SK-N-SH (cell line): ENCODE measurements at regions not wholly inside any gene's neighbourhood (a gene's known extent, or its start where the extent isn't known, plus 50 kb on each side); places are given as distances from the start of the nearest gene placed in this dataset.

ENCODE experiments used
- CTCF ChIA-PET: fragments of 300-600, 350-600 bp; formaldehyde crosslinking; extraction: SDS; loops from one replicate; lab custom pipeline; 2021; lab: Yijun Ruan, JAX
- POLR2A ChIA-PET: fragments of 350-600 bp; sonication (Branson Sonifier 250); formaldehyde crosslinking; extraction: SDS; loops from one replicate; lab custom pipeline; 2020; ENCODE audit warnings: antibody characterized with exemption, inconsistent platforms; lab: Yijun Ruan, JAX
- DNase-seq: peaks from one replicate; pipeline ENCODE4 v3.0.0; 2012
- H2AFZ ChIP-seq: fragments of 200-600 bp; sonication (generic); 2 replicates; pipeline ENCODE4 v1.8.1; 2016; ENCODE audit warnings: antibody characterized with exemption, mild to moderate bottlenecking, low read depth
- H3F3A ChIP-seq: fragments of 200-600 bp; sonication (generic); replicated peaks from 2 replicates; pipeline ENCODE3; 2016; ENCODE audit warnings: antibody characterized with exemption, mild to moderate bottlenecking; ENCODE audit not compliant: insufficient read depth
- H3K27ac ChIP-seq, 2 experiments: fragments of 200-500 bp in 1 of 2; fragments of 200-600 bp in 1 of 2; sonication (Bioruptor generic) in 1 of 2; sonication (generic), shearing (Covaris generic) in 1 of 2; 2 replicates each; pipeline versions ENCODE4 v1.5.1 to v1.6.1; 2014 to 2016; ENCODE audit warnings: low read depth in 2 of 2, inconsistent platforms in 1 of 2, low read length in 1 of 2, mild to moderate bottlenecking in 1 of 2, mixed read lengths in 1 of 2
- H3K27me3 ChIP-seq: fragments of 200-600 bp; sonication (generic), shearing (Covaris generic); 2 replicates; pipeline ENCODE4 v1.6.1; 2016; ENCODE audit warnings: mixed run types; ENCODE audit not compliant: insufficient read depth
- H3K36me3 ChIP-seq, 2 experiments: fragments of 200-500 bp in 1 of 2; fragments of 200-600 bp in 1 of 2; sonication (Bioruptor generic) in 1 of 2; sonication (generic) in 1 of 2; replicated peaks in 1 of 2; 2 replicates each; pipeline versions ENCODE3 to v1.5.1; 2014 to 2016; ENCODE audit warnings: low read length in 1 of 2, mild to moderate bottlenecking in 1 of 2; ENCODE audit not compliant: insufficient read depth in 2 of 2, control insufficient read depth in 1 of 2
- H3K4me1 ChIP-seq, 2 experiments: fragments of 200-500 bp in 1 of 2; fragments of 200-600 bp in 1 of 2; sonication (Bioruptor generic) in 1 of 2; sonication (generic), shearing (Covaris generic) in 1 of 2; 2 replicates each; pipeline versions ENCODE4 v1.5.1 to v1.6.1; 2014 to 2016; ENCODE audit warnings: low read depth in 1 of 2, low read length in 1 of 2, mixed run types in 1 of 2; ENCODE audit not compliant: insufficient read depth in 2 of 2, control insufficient read depth in 1 of 2
- H3K4me2 ChIP-seq: fragments of 200-600 bp; sonication (generic), shearing (Covaris generic); 2 replicates; pipeline ENCODE4 v1.6.1; 2017; ENCODE audit warnings: mixed run types
- H3K4me3 ChIP-seq, 2 experiments: fragments of 200-500 bp in 1 of 2; fragments of 200-600 bp in 1 of 2; sonication (Bioruptor generic) in 1 of 2; sonication (generic), shearing (Covaris generic) in 1 of 2; 2 replicates each; pipeline versions ENCODE4 v1.5.1 to v1.8.1; 2014 to 2016; ENCODE audit warnings: low read depth in 2 of 2, inconsistent platforms in 1 of 2, low read length in 1 of 2, mild to moderate bottlenecking in 1 of 2, mixed read lengths in 1 of 2, moderate library complexity in 1 of 2
- H3K79me2 ChIP-seq: fragments of 200-600 bp; sonication (generic); 2 replicates; pipeline ENCODE4 v1.8.1; 2017; ENCODE audit warnings: mild to moderate bottlenecking; ENCODE audit not compliant: insufficient read depth
- H3K9ac ChIP-seq: fragments of 200-600 bp; sonication (generic); 2 replicates; pipeline ENCODE4 v1.6.1; 2017; ENCODE audit warnings: mixed run types
- H3K9me2 ChIP-seq: fragments of 200-600 bp; sonication (generic); 2 replicates; pipeline ENCODE4 v1.6.1; 2017; ENCODE audit warnings: mixed run types
- H3K9me3 ChIP-seq: fragments of 200-600 bp; sonication (generic); 2 replicates; pipeline ENCODE4 v1.6.1; 2017; ENCODE audit warnings: mixed run types, mild to moderate bottlenecking, moderate library complexity
- H4K20me1 ChIP-seq: fragments of 200-600 bp; sonication (generic); 2 replicates; pipeline ENCODE4 v1.6.1; 2017; ENCODE audit warnings: mild to moderate bottlenecking, mixed run types; ENCODE audit not compliant: insufficient read depth
- CHD2 ChIP-seq: fragments of 150-350 bp; IDR thresholded peaks from 2 replicates; pipeline ENCODE4 v1.6.1; 2018; ENCODE audit warnings: low read length; ENCODE audit not compliant: partially characterized antibody
- CTCF ChIP-seq: fragments of 200-600 bp; sonication (generic); IDR thresholded peaks from 2 replicates; pipeline ENCODE4 v1.6.1; 2017; ENCODE audit warnings: antibody characterized with exemption, mild to moderate bottlenecking, moderate library complexity
- ELF1 ChIP-seq: IDR thresholded peaks from 2 replicates; pipeline ENCODE4 v1.4.0; 2012
- EP300 ChIP-seq, 2 experiments: IDR thresholded peaks; 2 replicates each; pipeline versions ENCODE4 v1.4.0 to v1.6.1; 2012; ENCODE audit warnings: borderline replicate concordance in 1 of 2, low read depth in 1 of 2, low read length in 1 of 2
- FOSL2 ChIP-seq: IDR thresholded peaks from 2 replicates; pipeline ENCODE4 v1.4.0; 2012; ENCODE audit warnings: low read depth, mild to moderate bottlenecking, moderate library complexity, borderline replicate concordance
- IRF3 ChIP-seq: fragments of 150-350 bp; IDR thresholded peaks from 2 replicates; pipeline ENCODE4 v1.6.1; 2016; ENCODE audit warnings: mild to moderate bottlenecking, low read depth, low read length
- JUND ChIP-seq: IDR thresholded peaks from 2 replicates; pipeline ENCODE4 v1.4.0; 2012
- MEF2A ChIP-seq: IDR thresholded peaks from 2 replicates; pipeline ENCODE4 v1.4.0; 2012; ENCODE audit warnings: low read depth, borderline replicate concordance
- MXI1 ChIP-seq: IDR thresholded peaks from 2 replicates; pipeline ENCODE4 v1.6.1; 2012; ENCODE audit warnings: mild to moderate bottlenecking, low read depth, low read length, improper control_type of control experiment
- PBX3 ChIP-seq: IDR thresholded peaks from 2 replicates; pipeline ENCODE4; 2012
- POLR2AphosphoS5 ChIP-seq: IDR thresholded peaks from 2 replicates; pipeline ENCODE4 v1.6.1; 2012; ENCODE audit warnings: low read depth, low read length
- RFX5 ChIP-seq: IDR thresholded peaks from 2 replicates; pipeline ENCODE4 v1.6.1; 2012; ENCODE audit warnings: mild to moderate bottlenecking, improper control_type of control experiment, low read length
- RXRA ChIP-seq: IDR thresholded peaks from 2 replicates; pipeline ENCODE4 v1.4.0; 2012; ENCODE audit warnings: low read depth, mild to moderate bottlenecking, borderline replicate concordance
- SIN3A ChIP-seq: IDR thresholded peaks from 2 replicates; pipeline ENCODE4 v1.6.1; 2012; ENCODE audit warnings: low read depth, mild to moderate bottlenecking, low read length, moderate library complexity, borderline replicate concordance
- USF2 ChIP-seq: fragments of 150-350 bp; IDR thresholded peaks from 2 replicates; pipeline ENCODE4 v1.6.1; 2017; ENCODE audit warnings: antibody characterized with exemption, low read length, low read depth, borderline replicate concordance
- YY1 ChIP-seq: IDR thresholded peaks from 2 replicates; pipeline ENCODE4 v1.4.0; 2012; ENCODE audit warnings: low read depth, mild to moderate bottlenecking
- WGBS: methylation state at CpG from one replicate; pipeline ENCODE4 v1.1.6; 2017; ENCODE audit warnings: low lambda C conversion rate; 5-methylcytosine and 5-hydroxymethylcytosine counted together
- TF ChIP-seq, protein P1 (sequence below): IDR thresholded peaks from 2 replicates; pipeline ENCODE4 v1.4.0; 2012; ENCODE audit warnings: low read depth, borderline replicate concordance
- TF ChIP-seq, protein P2 (sequence below): IDR thresholded peaks from 2 replicates; pipeline ENCODE4 v1.4.0; 2012; ENCODE audit warnings: low read depth
- TF ChIP-seq, protein P3 (sequence below): IDR thresholded peaks from 2 replicates; pipeline ENCODE4 v1.4.0; 2012; ENCODE audit warnings: low read depth, borderline replicate concordance

- ChIA-PET POLR2A (no interaction called here), CTCF (no interaction called here)
- no peak overlapping the region for H3K27ac ChIP-seq
- no peak overlapping the region for H3K4me3 ChIP-seq
- H3K4me1 ChIP-seq: no peaks in the 10 kb centered on the region
- H2AFZ ChIP-seq: no peak overlapping the region
- no peaks in the 10 kb centered on the region for H3K79me2 ChIP-seq
- no peak overlapping the region for H3K9ac ChIP-seq
- no peaks in the 10 kb centered on the region for H3K36me3 ChIP-seq
- H3K4me2 ChIP-seq: no peak overlapping the region
- no peaks in the 10 kb centered on the region for H3K9me2 ChIP-seq
- whole genome bisulfite sequencing: 0% methylated on average over 1 of the region's 1 CpG
- H3F3A ChIP-seq: no peaks in the 10 kb centered on the region
- 0 out of 2 replicates have a peak, but pooled peaks cover 3% of the 10 kb centered on the region for H3K9me3 ChIP-seq
- no peak for DNase-seq
- no peak for TF ChIP-seq EP300 (IDR thresholded peaks at IDR 0.05; ENCODE audit: borderline replicate concordance in 1 of 2, low read depth in 1 of 2, low read length in 1 of 2)
- TF ChIP-seq IRF3: no peak
- TF ChIP-seq MXI1: no peak
- TF ChIP-seq RXRA: no peak
- no peak for TF ChIP-seq FOSL2
- no peak for TF ChIP-seq MEF2A
- TF ChIP-seq JUND: no peak
- TF ChIP-seq POLR2AphosphoS5: no peak
- no peak for TF ChIP-seq PBX3
- TF ChIP-seq CTCF: no peak
- TF ChIP-seq, protein P1, sequence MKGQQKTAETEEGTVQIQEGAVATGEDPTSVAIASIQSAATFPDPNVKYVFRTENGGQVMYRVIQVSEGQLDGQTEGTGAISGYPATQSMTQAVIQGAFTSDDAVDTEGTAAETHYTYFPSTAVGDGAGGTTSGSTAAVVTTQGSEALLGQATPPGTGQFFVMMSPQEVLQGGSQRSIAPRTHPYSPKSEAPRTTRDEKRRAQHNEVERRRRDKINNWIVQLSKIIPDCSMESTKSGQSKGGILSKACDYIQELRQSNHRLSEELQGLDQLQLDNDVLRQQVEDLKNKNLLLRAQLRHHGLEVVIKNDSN: no peak
- TF ChIP-seq, protein P2, sequence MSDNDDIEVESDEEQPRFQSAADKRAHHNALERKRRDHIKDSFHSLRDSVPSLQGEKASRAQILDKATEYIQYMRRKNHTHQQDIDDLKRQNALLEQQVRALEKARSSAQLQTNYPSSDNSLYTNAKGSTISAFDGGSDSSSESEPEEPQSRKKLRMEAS: no peak
- no peak for TF ChIP-seq ELF1
- no peak for TF ChIP-seq USF2
- TF ChIP-seq RFX5: no peak
- no peak for TF ChIP-seq CHD2
- TF ChIP-seq, protein P3, sequence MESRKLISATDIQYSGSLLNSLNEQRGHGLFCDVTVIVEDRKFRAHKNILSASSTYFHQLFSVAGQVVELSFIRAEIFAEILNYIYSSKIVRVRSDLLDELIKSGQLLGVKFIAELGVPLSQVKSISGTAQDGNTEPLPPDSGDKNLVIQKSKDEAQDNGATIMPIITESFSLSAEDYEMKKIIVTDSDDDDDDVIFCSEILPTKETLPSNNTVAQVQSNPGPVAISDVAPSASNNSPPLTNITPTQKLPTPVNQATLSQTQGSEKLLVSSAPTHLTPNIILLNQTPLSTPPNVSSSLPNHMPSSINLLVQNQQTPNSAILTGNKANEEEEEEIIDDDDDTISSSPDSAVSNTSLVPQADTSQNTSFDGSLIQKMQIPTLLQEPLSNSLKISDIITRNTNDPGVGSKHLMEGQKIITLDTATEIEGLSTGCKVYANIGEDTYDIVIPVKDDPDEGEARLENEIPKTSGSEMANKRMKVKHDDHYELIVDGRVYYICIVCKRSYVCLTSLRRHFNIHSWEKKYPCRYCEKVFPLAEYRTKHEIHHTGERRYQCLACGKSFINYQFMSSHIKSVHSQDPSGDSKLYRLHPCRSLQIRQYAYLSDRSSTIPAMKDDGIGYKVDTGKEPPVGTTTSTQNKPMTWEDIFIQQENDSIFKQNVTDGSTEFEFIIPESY: no peak
- no peak for TF ChIP-seq YY1
- no peak for TF ChIP-seq SIN3A
- no peaks in the 10 kb centered on the region for H4K20me1 ChIP-seq
- H3K27me3 ChIP-seq: no peaks in the 10 kb centered on the region
Observed at GRCh38 chr7:152947686-152948085, 188.1 kb downstream of the ACTR3B start.
